Right atrium auricular region (tissue), 2 donors: ENCODE measurements at regions not wholly inside any gene's neighbourhood (a gene's known extent, or its start where the extent isn't known, plus 50 kb on each side); places are given as distances from the start of the nearest gene placed in this dataset.

Experiments used
- DNase-seq: peaks from one replicate; pipeline ENCODE4 v3.0.0-alpha.2; 2019; ENCODE audit warnings: low spot score
- H3K27ac ChIP-seq, 2 donors: fragments of 200-600 bp; sonication (generic); 1 replicate in 1 of 2; 2 replicates in 1 of 2; pipeline ENCODE4 v1.5.1; 2016 to 2019
- H3K27me3 ChIP-seq, 2 donors: fragments of 200-600 bp; sonication (generic); one replicate each; pipeline versions ENCODE4 v1.5.1 to v1.6.0; 2017 to 2019
- H3K36me3 ChIP-seq: fragments of 200-600 bp; sonication (generic); one replicate; pipeline ENCODE4 v1.5.1; 2016
- H3K4me1 ChIP-seq, 2 donors: fragments of 200-600 bp; sonication (generic); one replicate each; pipeline versions ENCODE4 v1.5.1 to v1.6.0; 2017 to 2019
- H3K4me3 ChIP-seq, 2 donors: fragments of 200-600 bp; sonication (generic); 1 replicate in 1 of 2; 2 replicates in 1 of 2; pipeline ENCODE4 v1.5.1; 2017 to 2019; ENCODE audit warnings: mild to moderate bottlenecking in 1 of 2, moderate library complexity in 1 of 2
- H3K9me3 ChIP-seq, 2 donors: fragments of 200-600 bp; sonication (generic); one replicate each; pipeline ENCODE4 v1.5.1; 2019
- TF ChIP-seq, protein P1 (sequence below), 2 donors: fragments of 200-600 bp; sonication (generic); IDR thresholded peaks; one replicate each; pipeline ENCODE4 v1.5.1; 2019; ENCODE audit warnings: antibody characterized with exemption in 2 of 2

- H3K9me3 ChIP-seq = no peaks in the 10 kb centered on the region
- no peak overlapping the region for H3K4me3 ChIP-seq
- TF ChIP-seq, protein P1, sequence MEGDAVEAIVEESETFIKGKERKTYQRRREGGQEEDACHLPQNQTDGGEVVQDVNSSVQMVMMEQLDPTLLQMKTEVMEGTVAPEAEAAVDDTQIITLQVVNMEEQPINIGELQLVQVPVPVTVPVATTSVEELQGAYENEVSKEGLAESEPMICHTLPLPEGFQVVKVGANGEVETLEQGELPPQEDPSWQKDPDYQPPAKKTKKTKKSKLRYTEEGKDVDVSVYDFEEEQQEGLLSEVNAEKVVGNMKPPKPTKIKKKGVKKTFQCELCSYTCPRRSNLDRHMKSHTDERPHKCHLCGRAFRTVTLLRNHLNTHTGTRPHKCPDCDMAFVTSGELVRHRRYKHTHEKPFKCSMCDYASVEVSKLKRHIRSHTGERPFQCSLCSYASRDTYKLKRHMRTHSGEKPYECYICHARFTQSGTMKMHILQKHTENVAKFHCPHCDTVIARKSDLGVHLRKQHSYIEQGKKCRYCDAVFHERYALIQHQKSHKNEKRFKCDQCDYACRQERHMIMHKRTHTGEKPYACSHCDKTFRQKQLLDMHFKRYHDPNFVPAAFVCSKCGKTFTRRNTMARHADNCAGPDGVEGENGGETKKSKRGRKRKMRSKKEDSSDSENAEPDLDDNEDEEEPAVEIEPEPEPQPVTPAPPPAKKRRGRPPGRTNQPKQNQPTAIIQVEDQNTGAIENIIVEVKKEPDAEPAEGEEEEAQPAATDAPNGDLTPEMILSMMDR (IDR thresholded peaks at IDR 0.05) = no peak
- no peaks in the 10 kb centered on the region for H3K36me3 ChIP-seq
- peaks cover 0 to 14% of the 10 kb centered on the region in 2 donors for H3K4me1 ChIP-seq
- no peaks in the 10 kb centered on the region for H3K27me3 ChIP-seq
- H3K27ac ChIP-seq = no peak overlapping the region
- no peak for DNase-seq
Observed at GRCh38 chr10:44313761-44314165, 71.1 kb downstream of the CXCL12 start.

DNA sequence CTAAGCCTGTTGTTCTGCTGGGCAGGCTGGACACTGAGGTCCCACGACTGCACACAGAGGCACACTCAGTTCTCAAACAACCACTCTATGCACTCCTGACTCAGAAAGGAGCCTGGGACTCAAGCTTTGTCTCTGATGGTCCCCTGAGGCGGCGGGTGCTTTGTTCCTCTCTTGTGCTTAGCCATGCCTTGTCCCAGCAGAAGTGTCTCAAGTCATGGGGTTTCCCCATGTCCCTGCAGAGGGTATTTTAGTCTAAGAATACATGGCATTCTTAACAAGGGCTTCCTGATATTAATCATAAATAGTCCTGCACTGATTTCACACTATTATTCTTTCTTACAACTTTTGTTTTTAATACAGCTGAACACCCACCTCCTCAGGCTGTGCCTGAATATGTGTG lies 72.5 kb downstream of the CXCL12 start:
- Histone ChIP-seq H3K27ac (no peak overlapping the region), H3K27me3 (no peaks in the 10 kb centered on the region), H3K4me1 (peaks cover 0 to 14% of the 10 kb centered on the region in 2 donors), H3K4me3 (no peak overlapping the region), H3K9me3 (no peaks in the 10 kb centered on the region), H3K36me3 (no peaks in the 10 kb centered on the region)
- DNase-seq = no peak
- TF ChIP-seq, protein P1 (IDR thresholded peaks at IDR 0.05) = no peak

DNA sequence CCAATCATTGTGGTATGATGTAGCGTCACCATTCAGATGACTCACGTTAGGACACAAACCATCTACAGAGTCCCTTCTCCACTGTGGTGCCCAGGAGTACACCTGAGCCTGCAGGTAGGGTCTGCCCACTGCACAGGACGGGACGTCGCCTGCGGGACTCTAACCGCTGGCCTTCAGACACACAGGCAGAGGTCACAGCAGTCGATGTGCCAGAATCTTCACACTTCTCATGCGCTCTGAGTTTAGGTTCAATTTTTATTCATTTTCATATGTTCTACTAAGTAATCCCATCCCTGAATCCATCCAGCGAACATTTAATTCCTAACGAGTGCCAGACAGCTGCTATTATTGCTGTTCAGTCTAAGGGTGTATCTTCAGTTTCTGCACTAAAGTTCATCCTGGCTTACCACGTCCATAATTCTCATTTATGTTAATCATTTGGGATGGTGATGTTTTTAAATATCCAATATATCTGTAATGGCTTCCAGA lies 73.3 kb downstream of the CXCL12 start:
- Histone ChIP-seq H3K27me3 (no peaks in the 10 kb centered on the region), H3K36me3 (no peaks in the 10 kb centered on the region), H3K4me1 (peaks cover 0 to 14% of the 10 kb centered on the region in 2 donors), H3K27ac (peak overlapping the region; percentile 23 to 58), H3K9me3 (no peaks in the 10 kb centered on the region), H3K4me3 (peak overlapping the region in 1 of 2 donors; percentile 42)
- no peak for DNase-seq
- TF ChIP-seq, protein P1 (IDR thresholded peaks at IDR 0.05) = no peak

DNA sequence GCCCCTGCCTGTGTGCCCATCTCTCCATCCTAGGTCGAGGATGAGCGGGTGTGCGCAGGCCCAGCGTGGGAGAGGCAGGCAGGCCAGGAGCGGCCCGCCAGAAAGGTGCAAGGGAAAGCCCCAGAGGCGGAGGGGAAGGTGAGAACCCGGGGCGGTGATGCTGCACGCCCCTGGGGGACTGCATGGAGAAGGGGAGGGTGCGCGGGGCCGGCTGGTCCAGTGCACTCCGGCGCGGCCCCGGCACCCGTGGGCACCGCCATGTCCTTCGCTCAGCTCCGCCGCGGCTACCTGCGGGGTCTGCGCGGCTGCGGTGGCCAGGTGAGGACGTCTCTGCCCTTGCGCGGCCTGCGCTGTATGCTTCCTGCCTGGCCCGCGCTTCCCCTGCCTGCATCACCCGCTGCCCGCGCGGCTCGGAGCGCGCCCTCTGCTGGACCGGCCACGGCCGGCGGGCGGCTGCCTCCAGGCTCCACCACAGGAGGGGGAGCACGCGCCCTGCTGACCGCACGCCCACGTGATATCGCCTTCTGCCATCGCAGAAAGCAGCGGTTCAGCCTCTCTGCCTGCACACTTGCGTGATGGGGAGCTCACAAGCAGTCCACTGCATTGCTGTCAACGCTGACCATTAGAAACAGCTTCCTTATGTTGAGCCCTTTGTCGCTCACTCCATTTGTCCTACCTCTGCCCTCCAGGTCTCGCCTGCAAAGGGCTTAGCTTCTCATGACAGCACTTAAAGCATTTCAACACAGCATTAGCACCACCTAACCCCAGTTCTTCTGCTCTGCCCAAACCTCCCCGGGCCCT lies 73.9 kb downstream of the CXCL12 start:
- H3K9me3 ChIP-seq = no peaks in the 10 kb centered on the region
- DNase-seq = peak; percentile 92
- H3K4me1 ChIP-seq = peaks cover 0 to 14% of the 10 kb centered on the region in 2 donors
- H3K4me3 ChIP-seq = peak overlapping the region in 1 of 2 donors; percentile 42
- TF ChIP-seq, protein P1 (IDR thresholded peaks at IDR 0.05) = peak; percentile 92 to 98
- no peaks in the 10 kb centered on the region for H3K27me3 ChIP-seq
- no peaks in the 10 kb centered on the region for H3K36me3 ChIP-seq
- peak overlapping the region; percentile 23 to 58 for H3K27ac ChIP-seq

- TF ChIP-seq, protein P1 (IDR thresholded peaks at IDR 0.05) = no peak
- H3K36me3 ChIP-seq = no peaks in the 10 kb centered on the region
- no peaks in the 10 kb centered on the region for H3K27me3 ChIP-seq
- DNase-seq = no peak
- no peaks in the 10 kb centered on the region for H3K9me3 ChIP-seq
- peak overlapping the region in 1 of 2 donors; percentile 58 for H3K27ac ChIP-seq
- peaks cover 0 to 14% of the 10 kb centered on the region in 2 donors for H3K4me1 ChIP-seq
- H3K4me3 ChIP-seq = peak overlapping the region in 1 of 2 donors; percentile 42
Observed at GRCh38 chr10:44309939-44310761, 74.7 kb downstream of the CXCL12 start.
